IMR-90 (cell line): ENCODE measurements at regions not wholly inside any gene's neighbourhood (a gene's known extent, or its start where the extent isn't known, plus 50 kb on each side); places are given as distances from the start of the nearest gene placed in this dataset.

Experiments used
- ATAC-seq: fragments of 200-7000 bp; cut with Tn5 transposase; 2 replicates; pipeline ENCODE4 v1.9.1; 2020; ENCODE audit warnings: low read depth, mild to moderate bottlenecking, moderate library complexity
- BruUV-seq: library from RNA; stranded (reverse); fragments of 400-500 nt; replicated peaks from 2 replicates; lab custom pipeline; 2021; lab: Mats Ljungman, UMichigan
- CTCF ChIA-PET: fragments of 300-600 bp; formaldehyde crosslinking; extraction: SDS; loops from one replicate; lab custom pipeline; 2021; ENCODE audit warnings: antibody characterized with exemption; lab: Yijun Ruan, JAX
- POLR2A ChIA-PET: fragments of 300-600 bp; sonication (Branson Sonifier 250); formaldehyde crosslinking; loops from one replicate; lab custom pipeline; 2022; ENCODE audit warnings: antibody characterized with exemption; ENCODE audit not compliant: unreplicated experiment; lab: Charles Lee
- DNase-seq: peaks from one replicate; pipeline ENCODE4 v3.0.0; 2013
- H2AFZ ChIP-seq: replicated peaks from 2 replicates; pipeline ENCODE3; 2013; ENCODE audit warnings: low read length, mild to moderate bottlenecking; ENCODE audit not compliant: poor library complexity
- H2AK5ac ChIP-seq: 2 replicates; pipeline ENCODE4 v1.6.1; 2013; ENCODE audit warnings: low read depth, low read length, inconsistent platforms
- H2AK9ac ChIP-seq: replicated peaks from 2 replicates; pipeline ENCODE3; 2013; ENCODE audit warnings: mild to moderate bottlenecking, low read depth, low read length, moderate library complexity; ENCODE audit not compliant: poor library complexity
- H2BK120ac ChIP-seq: 2 replicates; pipeline ENCODE4 v1.6.1; 2013; ENCODE audit warnings: low read depth, low read length, inconsistent platforms
- H2BK15ac ChIP-seq: 3 replicates; pipeline ENCODE4 v1.6.1; 2013; ENCODE audit warnings: low read depth, low read length, inconsistent platforms
- H2BK20ac ChIP-seq: 2 replicates; pipeline ENCODE4 v1.6.1; 2013; ENCODE audit warnings: low read depth, mild to moderate bottlenecking, inconsistent platforms, low read length, moderate library complexity
- H2BK5ac ChIP-seq: 2 replicates; pipeline ENCODE4 v1.6.1; 2013; ENCODE audit warnings: mild to moderate bottlenecking, low read depth, low read length, inconsistent platforms; ENCODE audit not compliant: poor library complexity, severe bottlenecking
- H3K14ac ChIP-seq: replicated peaks from 2 replicates; pipeline ENCODE4 v1.6.1; 2013; ENCODE audit warnings: low read depth, low read length, inconsistent platforms
- H3K18ac ChIP-seq: 2 replicates; pipeline ENCODE4 v1.6.1; 2013; ENCODE audit warnings: low read depth, low read length, control low read depth
- H3K23ac ChIP-seq: 2 replicates; pipeline ENCODE4 v1.6.1; 2013; ENCODE audit warnings: low read depth, low read length, inconsistent platforms
- H3K27ac ChIP-seq: 2 replicates; pipeline ENCODE4 v1.5.1; 2013; ENCODE audit warnings: mild to moderate bottlenecking, control low read depth, low read length; ENCODE audit not compliant: insufficient read depth
- H3K27me3 ChIP-seq: 2 replicates; pipeline ENCODE4 v1.6.1; 2013; ENCODE audit warnings: low read length; ENCODE audit not compliant: control insufficient read depth, insufficient read depth
- H3K36me3 ChIP-seq: 2 replicates; pipeline ENCODE4 v1.6.1; 2013; ENCODE audit warnings: low read length, mixed read lengths; ENCODE audit not compliant: control insufficient read depth, insufficient read depth
- H3K4ac ChIP-seq: 2 replicates; pipeline ENCODE4 v1.6.1; 2013; ENCODE audit warnings: low read depth, low read length, inconsistent platforms
- H3K4me1 ChIP-seq: 2 replicates; pipeline ENCODE4 v1.6.1; 2013; ENCODE audit warnings: low read length, mixed read lengths; ENCODE audit not compliant: control insufficient read depth, insufficient read depth
- H3K4me2 ChIP-seq: 2 replicates; pipeline ENCODE4 v1.6.1; 2013; ENCODE audit warnings: low read depth, mild to moderate bottlenecking, control low read depth, low read length, moderate library complexity
- H3K4me3 ChIP-seq: 2 replicates; pipeline ENCODE4 v1.5.1; 2013; ENCODE audit warnings: low read depth, mild to moderate bottlenecking, control low read depth, low read length, moderate library complexity; ENCODE audit not compliant: insufficient read depth
- H3K56ac ChIP-seq: 2 replicates; pipeline ENCODE4 v1.6.1; 2013; ENCODE audit warnings: low read length, inconsistent platforms; ENCODE audit not compliant: insufficient read depth; ENCODE audit errors: extremely low read depth
- H3K79me1 ChIP-seq, 2 experiments: 2 replicates each; pipeline ENCODE4 v1.6.1; 2013; ENCODE audit warnings: low read length in 2 of 2, inconsistent platforms in 1 of 2, low read depth in 1 of 2
- H3K9ac ChIP-seq: 2 replicates; pipeline ENCODE4 v1.6.1; 2013; ENCODE audit warnings: low read depth, low read length, control low read depth
- H3K9me1 ChIP-seq: 2 replicates; pipeline ENCODE4 v1.6.1; 2013; ENCODE audit warnings: low read length, inconsistent platforms; ENCODE audit not compliant: insufficient read depth
- H3K9me3 ChIP-seq: 2 replicates; pipeline ENCODE4 v1.6.1; 2013; ENCODE audit warnings: low read length; ENCODE audit not compliant: control insufficient read depth, insufficient read depth
- H4K20me1 ChIP-seq: 2 replicates; pipeline ENCODE4 v1.6.1; 2013; ENCODE audit warnings: low read length, inconsistent platforms; ENCODE audit not compliant: insufficient read depth
- H4K5ac ChIP-seq: 2 replicates; pipeline ENCODE4 v1.6.1; 2013; ENCODE audit warnings: mild to moderate bottlenecking, low read depth, low read length, control low read depth
- H4K8ac ChIP-seq, 2 experiments: 2 replicates each; pipeline ENCODE4 v1.6.1; 2013; ENCODE audit warnings: low read depth in 2 of 2, low read length in 2 of 2, control low read depth in 1 of 2, inconsistent platforms in 1 of 2
- H4K91ac ChIP-seq: 2 replicates; pipeline ENCODE4 v1.6.1; 2013; ENCODE audit warnings: low read depth, low read length, inconsistent platforms; ENCODE audit not compliant: insufficient read depth
- BHLHE40 ChIP-seq: fragments of 150-350 bp; IDR thresholded peaks from 2 replicates; pipeline ENCODE4 v1.6.1; 2016; ENCODE audit warnings: mild to moderate bottlenecking, low read depth, low read length
- CEBPB ChIP-seq: IDR thresholded peaks from 2 replicates; pipeline ENCODE4 v1.6.1; 2012; ENCODE audit warnings: low read depth, low read length, improper control_type of control experiment
- FOS ChIP-seq: fragments of 150-350 bp; IDR thresholded peaks from 2 replicates; pipeline ENCODE4 v1.6.1; 2016; ENCODE audit warnings: low read depth, low read length
- MAFK ChIP-seq: IDR thresholded peaks from 2 replicates; pipeline ENCODE4 v1.6.1; 2012; ENCODE audit warnings: low read depth, low read length, improper control_type of control experiment
- MAZ ChIP-seq: IDR thresholded peaks from 2 replicates; pipeline ENCODE4 v1.6.1; 2012; ENCODE audit warnings: low read depth, mild to moderate bottlenecking, low read length, improper control_type of control experiment, moderate library complexity, borderline replicate concordance
- MXI1 ChIP-seq: IDR thresholded peaks from 2 replicates; pipeline ENCODE4 v1.6.1; 2012; ENCODE audit warnings: low read depth, mild to moderate bottlenecking, low read length, moderate library complexity, borderline replicate concordance
- NFE2L2 ChIP-seq: fragments of 150-350 bp; IDR thresholded peaks from 2 replicates; pipeline ENCODE4 v1.6.1; 2016; ENCODE audit warnings: low read depth, mild to moderate bottlenecking, low read length
- POLR2A ChIP-seq: IDR thresholded peaks from 2 replicates; pipeline ENCODE4 v1.6.1; 2012; ENCODE audit warnings: mild to moderate bottlenecking, low read depth, low read length
- RCOR1 ChIP-seq: IDR thresholded peaks from 2 replicates; pipeline ENCODE4 v1.6.1; 2012; ENCODE audit warnings: mild to moderate bottlenecking, low read length, improper control_type of control experiment; ENCODE audit not compliant: insufficient replicate concordance
- SMC3 ChIP-seq: fragments of 150-350 bp; IDR thresholded peaks from 2 replicates; pipeline ENCODE4 v1.6.1; 2016; ENCODE audit warnings: low read depth, mild to moderate bottlenecking, antibody characterized with exemption, low read length, moderate library complexity
- WGBS, 2 experiments: methylation state at CpG; one replicate each; pipeline versions ENCODE4 v1.1.5 to v1.1.7; 2013; ENCODE audit warnings: missing lambda C conversion rate in 2 of 2; ENCODE audit not compliant: insufficient read length in 1 of 2; ENCODE audit errors: extremely low coverage in 2 of 2; 5-methylcytosine and 5-hydroxymethylcytosine counted together
- dilution Hi-C: fragments of 300-500 bp; cut with HindIII; formaldehyde crosslinking; loops from one replicate; pipeline ENCODE4 v1.14.3; 2018; ENCODE audit warnings: low sequenced_read_pairs; ENCODE audit not compliant: unreplicated experiment
- in situ Hi-C: fragments of 300-500 bp; cut with MboI; formaldehyde crosslinking; loops from 3 replicates; pipeline ENCODE4 v1.14.3; 2019; ENCODE audit warnings: low sequenced_read_pairs, inconsistent platforms, mixed read lengths
- intact Hi-C: fragments of 100-400 bp; cut with micrococcal nuclease; formaldehyde crosslinking; loops from 2 replicates; pipeline ENCODE4 v1.10.0; 2022
- TF ChIP-seq, protein P1 (sequence below): conservative IDR thresholded peaks from 2 replicates; pipeline ENCODE4 v1.5.1; 2012; ENCODE audit warnings: mild to moderate bottlenecking, low read depth, low read length, improper control_type of control experiment
- TF ChIP-seq, protein P2 (sequence below): fragments of 150-350 bp; IDR thresholded peaks from 2 replicates; pipeline ENCODE4 v1.6.1; 2017; ENCODE audit warnings: mild to moderate bottlenecking, antibody characterized with exemption, low read length, low read depth

DNA sequence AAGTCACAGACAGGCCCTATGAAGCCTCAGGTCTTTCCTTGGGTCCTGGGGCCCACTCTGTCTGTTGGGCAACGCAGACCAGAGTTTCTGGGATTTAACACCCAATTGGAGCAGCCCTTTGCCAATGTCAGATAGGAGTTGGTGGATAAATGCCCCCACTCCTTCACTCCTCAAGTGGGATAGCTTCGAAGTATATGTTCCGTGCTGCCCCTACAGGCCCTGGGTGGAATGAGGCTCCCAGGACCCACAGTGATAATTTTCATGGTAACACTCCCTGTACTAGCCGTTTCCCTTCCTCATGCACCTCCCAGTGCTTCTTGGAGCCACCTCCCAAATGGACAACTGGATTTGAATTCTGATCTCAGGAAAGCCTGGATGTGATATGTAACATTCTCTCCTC is 145.4 kb downstream of the FOXA2 start:
- ATAC-seq: no peak
- peaks cover 2% of the 10 kb centered on the region; the same call in 1 of the 2 replicates for H3K9me3 ChIP-seq
- H3K27ac ChIP-seq: no peak overlapping the region
- H2BK15ac ChIP-seq: no peak overlapping the region
- ChIA-PET CTCF (no interaction called here), POLR2A (no interaction called here)
- H3K9ac ChIP-seq: no peak overlapping the region
- H4K5ac ChIP-seq: no peak overlapping the region
- H4K91ac ChIP-seq: no peak overlapping the region
- H3K9me1 ChIP-seq: no peaks in the 10 kb centered on the region
- H3K56ac ChIP-seq: no peak overlapping the region
- H2BK20ac ChIP-seq: no peak overlapping the region
- no peak overlapping the region for H2AFZ ChIP-seq
- no peak overlapping the region for H3K18ac ChIP-seq
- H3K36me3 ChIP-seq: no peaks in the 10 kb centered on the region
- no CpG with 5 or more reads among the region's 4 CpGs for WGBS, 2 experiments
- dilution Hi-C loops (no loop called here), in situ Hi-C loops (no loop called here), intact Hi-C loops (no loop called here)
- H4K20me1 ChIP-seq: no peaks in the 10 kb centered on the region
- H3K14ac ChIP-seq: no peak overlapping the region
- no peak overlapping the region for H4K8ac ChIP-seq
- no peak overlapping the region for H3K4me2 ChIP-seq
- H3K4me1 ChIP-seq: no peaks in the 10 kb centered on the region
- no peak for DNase-seq
- no peaks in the 10 kb centered on the region for H3K79me1 ChIP-seq
- no peak overlapping the region for H3K4me3 ChIP-seq
- H2BK5ac ChIP-seq: no peak overlapping the region
- no peak overlapping the region for H2BK120ac ChIP-seq
- no peak overlapping the region for H2AK9ac ChIP-seq
- no peak overlapping the region for H3K23ac ChIP-seq
- no TSS peak for BruUV-seq
- no peaks in the 10 kb centered on the region for H3K27me3 ChIP-seq
- TF ChIP-seq, protein P1, sequence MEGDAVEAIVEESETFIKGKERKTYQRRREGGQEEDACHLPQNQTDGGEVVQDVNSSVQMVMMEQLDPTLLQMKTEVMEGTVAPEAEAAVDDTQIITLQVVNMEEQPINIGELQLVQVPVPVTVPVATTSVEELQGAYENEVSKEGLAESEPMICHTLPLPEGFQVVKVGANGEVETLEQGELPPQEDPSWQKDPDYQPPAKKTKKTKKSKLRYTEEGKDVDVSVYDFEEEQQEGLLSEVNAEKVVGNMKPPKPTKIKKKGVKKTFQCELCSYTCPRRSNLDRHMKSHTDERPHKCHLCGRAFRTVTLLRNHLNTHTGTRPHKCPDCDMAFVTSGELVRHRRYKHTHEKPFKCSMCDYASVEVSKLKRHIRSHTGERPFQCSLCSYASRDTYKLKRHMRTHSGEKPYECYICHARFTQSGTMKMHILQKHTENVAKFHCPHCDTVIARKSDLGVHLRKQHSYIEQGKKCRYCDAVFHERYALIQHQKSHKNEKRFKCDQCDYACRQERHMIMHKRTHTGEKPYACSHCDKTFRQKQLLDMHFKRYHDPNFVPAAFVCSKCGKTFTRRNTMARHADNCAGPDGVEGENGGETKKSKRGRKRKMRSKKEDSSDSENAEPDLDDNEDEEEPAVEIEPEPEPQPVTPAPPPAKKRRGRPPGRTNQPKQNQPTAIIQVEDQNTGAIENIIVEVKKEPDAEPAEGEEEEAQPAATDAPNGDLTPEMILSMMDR: no peak; the same call in 1 of the 2 replicates
- TF ChIP-seq, protein P2, sequence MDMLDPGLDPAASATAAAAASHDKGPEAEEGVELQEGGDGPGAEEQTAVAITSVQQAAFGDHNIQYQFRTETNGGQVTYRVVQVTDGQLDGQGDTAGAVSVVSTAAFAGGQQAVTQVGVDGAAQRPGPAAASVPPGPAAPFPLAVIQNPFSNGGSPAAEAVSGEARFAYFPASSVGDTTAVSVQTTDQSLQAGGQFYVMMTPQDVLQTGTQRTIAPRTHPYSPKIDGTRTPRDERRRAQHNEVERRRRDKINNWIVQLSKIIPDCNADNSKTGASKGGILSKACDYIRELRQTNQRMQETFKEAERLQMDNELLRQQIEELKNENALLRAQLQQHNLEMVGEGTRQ: no peak
- TF ChIP-seq BHLHE40 (no peak), MAZ (no peak), POLR2A (no peak), RCOR1 (no peak), NFE2L2 (no peak), SMC3 (no peak), MAFK (no peak), MXI1 (no peak), FOS (no peak), CEBPB (no peak)
- no peak overlapping the region for H2AK5ac ChIP-seq
- H3K4ac ChIP-seq: no peak overlapping the region
